HL-60 (cell line): ENCODE measurements at regions not wholly inside any gene's neighbourhood (a gene's known extent, or its start where the extent isn't known, plus 50 kb on each side); places are given as distances from the start of the nearest gene placed in this dataset.

Source experiments
- DNase-seq, 2 experiments: peaks; one replicate each; pipeline ENCODE4 v3.0.0-alpha.2; 2010 to 2020; ENCODE audit warnings: low read depth in 1 of 2, low spot score in 1 of 2
- H3K27ac ChIP-seq: fragments of 250-450 bp; sonication (Bioruptor Pico); replicated peaks from 2 replicates; pipeline ENCODE4 v1.5.1; 2020; ENCODE audit warnings: mild to moderate bottlenecking, moderate library complexity
- H3K27me3 ChIP-seq: fragments of 250-450 bp; sonication (Bioruptor Pico); 2 replicates; pipeline ENCODE4 v1.5.1; 2021; ENCODE audit warnings: mild to moderate bottlenecking, moderate library complexity; ENCODE audit not compliant: insufficient read depth, poor library complexity, severe bottlenecking
- H3K4me3 ChIP-seq: replicated peaks from 2 replicates; pipeline ENCODE4 v1.5.1; 2011; ENCODE audit warnings: mild to moderate bottlenecking, control low read depth, low read length; ENCODE audit not compliant: insufficient read depth
- CTCF ChIP-seq: IDR thresholded peaks from one replicate; pipeline ENCODE4 v1.5.1; 2011; ENCODE audit warnings: low read length, control low read depth, inconsistent platforms; ENCODE audit not compliant: insufficient read depth
- GABPA ChIP-seq: IDR thresholded peaks from 2 replicates; pipeline ENCODE4 v1.6.1; 2012; ENCODE audit warnings: low read depth
- POLR2AphosphoS5 ChIP-seq: IDR thresholded peaks from 2 replicates; pipeline ENCODE4 v1.6.1; 2012; ENCODE audit warnings: low read depth
- REST ChIP-seq: IDR thresholded peaks from 2 replicates; pipeline ENCODE4 v1.6.1; 2012; ENCODE audit warnings: low read depth; ENCODE audit not compliant: insufficient replicate concordance
- SPI1 ChIP-seq: IDR thresholded peaks from 2 replicates; pipeline ENCODE4 v1.6.1; 2012; ENCODE audit warnings: low read depth, mild to moderate bottlenecking, borderline replicate concordance

DNA sequence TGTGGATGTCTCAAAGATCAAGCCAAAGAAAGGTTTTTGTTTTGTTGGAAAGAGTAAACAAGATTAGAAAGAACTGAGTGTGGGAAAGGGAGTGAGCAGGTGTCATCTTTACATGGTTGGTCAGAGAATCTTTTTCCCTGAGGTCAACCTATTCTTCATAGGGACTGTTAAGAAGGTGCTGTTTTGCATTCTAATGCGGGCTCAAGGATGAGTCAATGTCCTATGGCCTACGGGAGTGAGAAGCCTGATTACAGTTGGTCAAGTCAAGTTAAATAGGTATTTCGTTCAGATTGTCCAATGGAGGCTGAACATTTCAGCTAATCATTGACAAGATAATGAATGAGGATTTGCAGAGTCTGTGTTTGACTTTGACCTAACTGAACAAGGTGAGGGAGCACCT, 491.2 kb upstream of the PDZRN3 start:
- TF ChIP-seq POLR2AphosphoS5 (no peak), SPI1 (no peak), GABPA (no peak), CTCF (no peak), REST (no peak)
- no peak overlapping the region for H3K4me3 ChIP-seq
- no peak overlapping the region for H3K27ac ChIP-seq
- H3K27me3 ChIP-seq, result no peaks in the 10 kb centered on the region
- DNase-seq, result no peak

- no peak for TF ChIP-seq REST
- no peak for TF ChIP-seq SPI1
- no peak for TF ChIP-seq GABPA
- TF ChIP-seq CTCF, result no peak
- TF ChIP-seq POLR2AphosphoS5, result no peak
- no peak for DNase-seq
- Histone ChIP-seq H3K27ac (no peak overlapping the region), H3K27me3 (no peaks in the 10 kb centered on the region), H3K4me3 (no peak overlapping the region)
Measured at GRCh38 chr3:74107451-74107850, 482.7 kb upstream of the PDZRN3 start.

DNA sequence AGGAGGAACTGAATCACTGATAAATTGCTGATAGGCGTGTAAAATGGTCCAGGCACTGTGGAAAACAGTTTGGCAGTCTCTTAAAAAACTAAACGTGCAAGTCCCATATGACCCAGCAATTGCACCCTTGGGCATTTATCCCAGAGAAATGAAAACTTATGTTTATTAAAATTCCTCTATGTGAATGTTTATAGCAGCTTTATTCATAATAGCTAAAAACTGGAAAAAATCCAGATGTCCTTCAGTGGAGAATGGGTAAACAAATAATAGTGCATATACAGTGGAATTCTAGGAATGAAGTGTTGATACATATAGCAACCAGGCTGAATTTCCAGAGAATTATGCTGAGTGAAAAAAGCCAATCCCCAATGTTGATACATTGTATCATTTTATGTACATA, 482.2 kb upstream of the PDZRN3 start:
- no peak for DNase-seq

More for the DNA sequence above, 482.2 kb upstream of the PDZRN3 start:
- Histone ChIP-seq H3K27me3 (no peaks in the 10 kb centered on the region), H3K27ac (no peak overlapping the region), H3K4me3 (no peak overlapping the region)
- no peak for TF ChIP-seq SPI1
- no peak for TF ChIP-seq POLR2AphosphoS5
- TF ChIP-seq CTCF, result no peak
- no peak for TF ChIP-seq REST
- TF ChIP-seq GABPA, result no peak
